Activated CD4-positive, alpha-beta T cell treated with anti-CD3 and anti-CD28 coated beads for 4 hours (primary cell): ENCODE measurements at regions not wholly inside any gene's neighbourhood (a gene's known extent, or its start where the extent isn't known, plus 50 kb on each side); places are given as distances from the start of the nearest gene placed in this dataset.
A peak's percentile ranks its signal among the peaks of the same experiment; 100 is the strongest.

ENCODE experiments used
- DNase-seq, 2 donors: peaks; one replicate each; pipeline ENCODE4 v3.0.0-alpha.2; 2020

GRCh38 chr17:55580596-55581133 lies 69.4 kb upstream of the SMIM36 start:
- no peak for DNase-seq

GRCh38 chr17:55577687-55578086 lies 66.4 kb upstream of the SMIM36 start:
- DNase-seq, result peak in 1 of 2 donors; percentile 41

GRCh38 chr17:55576996-55577586 lies 65.8 kb upstream of the SMIM36 start:
- peak; percentile 22 to 23 for DNase-seq

GRCh38 chr17:55576237-55576995 lies 65.2 kb upstream of the SMIM36 start:
- no peak for DNase-seq

GRCh38 chr17:55575058-55575636 lies 63.9 kb upstream of the SMIM36 start:
- no peak for DNase-seq

- DNase-seq, result no peak
These were observed 61.3 kb upstream of the SMIM36 start for GRCh38 chr17:55572599-55572998.

GRCh38 chr17:55572139-55572538 lies 60.9 kb upstream of the SMIM36 start:
- no peak for DNase-seq

- DNase-seq, result no peak
These were observed 59.8 kb upstream of the SMIM36 start for GRCh38 chr17:55571095-55571494.

- no peak for DNase-seq
These were observed 59.1 kb upstream of the SMIM36 start for GRCh38 chr17:55570391-55570790.

GRCh38 chr17:55567240-55568214 lies 56.3 kb upstream of the SMIM36 start:
- no peak for DNase-seq

GRCh38 chr17:55564081-55564480 lies 52.8 kb upstream of the SMIM36 start:
- DNase-seq, result no peak

GRCh38 chr17:55563363-55563762 lies 52.1 kb upstream of the SMIM36 start:
- DNase-seq, result no peak

GRCh38 chr17:55561973-55562495 lies 50.8 kb upstream of the SMIM36 start:
- no peak for DNase-seq

- no peak for DNase-seq
These were observed 50.2 kb upstream of the SMIM36 start for GRCh38 chr17:55561316-55561972.
